GM12892 (cell line): ENCODE measurements at regions not wholly inside any gene's neighbourhood (a gene's known extent, or its start where the extent isn't known, plus 50 kb on each side); places are given as distances from the start of the nearest gene placed in this dataset.

Experiments used
- DNase-seq: peaks from one replicate; pipeline ENCODE4 v3.0.0; 2011; ENCODE audit not compliant: insufficient read length
- FAIRE-seq: peaks from 2 replicates; lab custom pipeline; 2011; peaks lifted over from hg19 to GRCh38; lab: Jason Lieb, UNC
- POLR2A ChIP-seq: IDR thresholded peaks from 2 replicates; pipeline ENCODE4 v1.6.1; 2011; ENCODE audit warnings: low read depth, low read length, control low read depth
- POLR2AphosphoS5 ChIP-seq: IDR thresholded peaks from 2 replicates; pipeline ENCODE4 v1.6.1; 2011; ENCODE audit warnings: low read depth, low read length, control low read depth
- TAF1 ChIP-seq: IDR thresholded peaks from 2 replicates; pipeline ENCODE4 v1.6.1; 2011; ENCODE audit warnings: low read depth, mild to moderate bottlenecking, control low read depth, low read length, borderline replicate concordance

GRCh38 chr10:78205457-78206016 is 171.9 kb downstream of the RPS24 start:
- DNase-seq = no peak
- FAIRE-seq = no peak
- TF ChIP-seq TAF1 (no peak), POLR2A (no peak), POLR2AphosphoS5 (no peak)

DNA sequence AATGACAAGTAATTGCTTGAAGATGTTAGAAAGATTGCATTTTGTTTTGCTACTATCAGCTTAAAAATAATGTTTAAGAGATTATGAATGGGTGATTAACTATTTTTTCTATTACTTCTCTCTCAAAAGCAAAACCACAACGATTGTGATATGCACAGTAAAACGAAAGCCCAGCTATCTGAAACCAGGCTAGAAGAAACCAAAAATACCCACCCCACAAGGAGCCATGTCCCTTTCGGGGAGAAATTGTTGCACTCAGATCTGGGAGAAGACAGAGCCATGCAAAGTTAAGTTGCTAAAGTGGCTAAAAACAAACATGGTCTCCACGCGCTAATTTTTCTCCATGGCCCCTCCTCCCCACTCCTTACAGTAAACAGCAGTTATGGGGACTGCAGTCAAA is 173.6 kb downstream of the RPS24 start:
- TF ChIP-seq POLR2A = no peak
- no peak for TF ChIP-seq TAF1
- no peak for TF ChIP-seq POLR2AphosphoS5
- FAIRE-seq (no peak), DNase-seq (no peak)

DNA sequence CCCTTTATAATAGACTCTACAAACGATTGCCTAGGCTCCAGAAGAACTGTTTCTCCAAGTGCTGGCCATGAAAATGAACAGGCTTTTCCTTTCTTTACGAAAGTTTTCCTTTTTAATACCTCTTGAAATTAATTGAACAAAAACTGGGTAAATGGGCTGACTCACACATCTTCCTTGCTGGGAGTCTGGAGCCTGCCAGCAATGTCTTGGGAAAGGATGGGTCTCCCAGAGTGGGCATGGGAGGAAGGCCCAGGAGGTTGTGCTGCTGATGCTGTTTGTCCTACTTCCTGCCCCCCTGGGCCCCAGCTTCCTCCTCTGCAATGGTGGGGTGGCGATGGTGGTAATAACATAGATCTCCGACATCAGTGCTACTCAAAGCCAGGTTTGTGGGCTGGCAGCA is 174.1 kb downstream of the RPS24 start:
- TF ChIP-seq POLR2A (no peak), TAF1 (no peak), POLR2AphosphoS5 (no peak)
- DNase-seq (no peak), FAIRE-seq (no peak)

GRCh38 chr10:78209970-78210369 is 176.3 kb downstream of the RPS24 start:
- DNase-seq = no peak
- FAIRE-seq = no peak
- TF ChIP-seq POLR2AphosphoS5 (no peak), TAF1 (no peak), POLR2A (no peak)

DNA sequence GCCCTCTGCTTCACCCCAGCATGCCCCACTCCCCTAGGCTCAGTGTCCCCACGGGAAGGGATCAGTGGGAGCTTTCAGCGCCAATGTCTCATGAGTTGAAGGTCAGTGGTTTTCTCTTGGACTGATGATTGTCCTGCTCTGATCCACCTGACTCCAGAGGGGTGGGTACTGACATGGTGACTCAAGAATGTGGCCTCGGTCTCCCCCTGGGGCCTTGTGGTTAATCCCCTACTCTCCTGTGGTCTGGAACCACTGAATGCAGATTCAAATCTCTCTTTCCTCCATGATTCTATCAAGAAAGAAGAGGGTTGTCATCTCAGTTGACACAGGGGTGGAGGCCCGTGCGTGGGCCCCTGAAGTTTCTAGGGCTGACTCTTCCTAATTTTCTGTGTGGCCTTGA is 176.9 kb downstream of the RPS24 start:
- TF ChIP-seq TAF1 = no peak
- no peak for TF ChIP-seq POLR2A
- no peak for TF ChIP-seq POLR2AphosphoS5
- no peak for FAIRE-seq

DNA sequence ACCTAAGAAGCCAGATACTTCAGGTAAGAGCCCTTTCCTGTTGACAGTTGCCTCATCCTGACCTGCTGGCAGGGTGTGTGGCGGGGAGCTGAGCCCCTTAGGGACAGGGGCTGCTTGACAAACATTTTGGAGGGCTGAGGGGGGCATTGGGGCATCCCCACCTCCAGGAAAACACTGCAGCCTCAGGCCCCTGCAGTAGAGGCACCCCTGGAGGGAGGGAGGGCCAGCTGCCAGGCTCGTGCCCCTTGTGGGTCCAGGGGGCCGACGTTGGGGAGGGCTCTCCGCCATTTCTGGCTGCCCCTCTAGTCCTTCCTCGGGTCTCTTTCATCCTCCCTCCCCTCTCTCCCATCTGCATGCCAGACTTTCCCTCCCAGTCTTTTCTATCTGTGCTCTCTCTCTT is 177.3 kb downstream of the RPS24 start:
- DNase-seq = no peak
- no peak for FAIRE-seq

More for the DNA sequence above, 176.9 kb downstream of the RPS24 start:
- no peak for DNase-seq

GRCh38 chr10:78211561-78212051 is 177.9 kb downstream of the RPS24 start:
- TF ChIP-seq TAF1 = no peak
- TF ChIP-seq POLR2AphosphoS5 = no peak
- TF ChIP-seq POLR2A = no peak
- no peak for FAIRE-seq
- DNase-seq = no peak

More for the DNA sequence above, 177.3 kb downstream of the RPS24 start:
- no peak for TF ChIP-seq POLR2A
- TF ChIP-seq POLR2AphosphoS5 = no peak
- TF ChIP-seq TAF1 = no peak

GRCh38 chr10:78212060-78212785 is 178.6 kb downstream of the RPS24 start:
- DNase-seq = no peak

GRCh38 chr10:78212786-78213175 is 179.1 kb downstream of the RPS24 start:
- DNase-seq (no peak), FAIRE-seq (no peak)
- TF ChIP-seq POLR2AphosphoS5 (no peak), TAF1 (no peak), POLR2A (no peak)

More at GRCh38 chr10:78212060-78212785, 178.6 kb downstream of the RPS24 start:
- no peak for TF ChIP-seq TAF1
- no peak for TF ChIP-seq POLR2A
- TF ChIP-seq POLR2AphosphoS5 = no peak
- no peak for FAIRE-seq

DNA sequence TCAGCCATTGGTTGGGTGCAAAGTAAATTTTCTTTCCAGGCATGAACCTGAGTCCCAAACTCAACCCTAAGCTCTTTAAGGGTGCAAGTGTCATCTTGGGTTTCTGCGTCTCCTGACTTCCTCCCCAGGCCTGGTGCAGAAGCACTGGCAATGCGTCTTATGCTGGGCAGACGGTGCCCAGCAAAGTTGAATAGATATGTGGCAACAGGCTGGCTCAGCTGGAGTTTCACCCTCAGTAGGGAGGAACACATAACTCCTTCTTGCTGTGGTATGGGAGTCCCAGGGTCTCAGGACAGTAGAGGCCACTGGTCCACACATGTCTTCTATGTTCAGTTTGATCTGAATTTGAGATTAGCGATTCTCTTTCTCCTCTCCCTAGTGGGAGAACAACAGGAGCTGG is 181.3 kb downstream of the RPS24 start:
- no peak for TF ChIP-seq POLR2AphosphoS5
- TF ChIP-seq TAF1 = no peak
- TF ChIP-seq POLR2A = no peak
- DNase-seq (no peak), FAIRE-seq (no peak)

- no peak for TF ChIP-seq POLR2AphosphoS5
- TF ChIP-seq TAF1 = no peak
- no peak for TF ChIP-seq POLR2A
- DNase-seq (no peak), FAIRE-seq (no peak)
Observed at GRCh38 chr10:78215645-78216044, 182.0 kb downstream of the RPS24 start.

- DNase-seq = no peak
- TF ChIP-seq POLR2AphosphoS5 = no peak
- no peak for TF ChIP-seq POLR2A
- no peak for TF ChIP-seq TAF1
- no peak for FAIRE-seq
Observed at GRCh38 chr10:78217336-78217735, 183.7 kb downstream of the RPS24 start.
